HG03095 (cell line): ENCODE measurements at regions not wholly inside any gene's neighbourhood (a gene's known extent, or its start where the extent isn't known, plus 50 kb on each side); places are given as distances from the start of the nearest gene placed in this dataset.

Experiments
- ATAC-seq: cut with Tn5 transposase; IDR thresholded peaks from one replicate; pipeline ENCODE4 v1.9.1; 2021; ENCODE audit warnings: moderate library complexity; ENCODE audit not compliant: unreplicated experiment

- ATAC-seq = no peak
These were observed 183.9 kb upstream of the GHITM start for GRCh38 chr10:83955406-83955805.

- ATAC-seq = no peak
These were observed 182.0 kb upstream of the GHITM start for GRCh38 chr10:83957168-83957947.

GRCh38 chr10:83959328-83959727 is 180.0 kb upstream of the GHITM start:
- ATAC-seq = no peak

- no peak for ATAC-seq
These were observed 179.2 kb upstream of the GHITM start for GRCh38 chr10:83960125-83960524.

- ATAC-seq = no peak
These were observed 177.7 kb upstream of the GHITM start for GRCh38 chr10:83961620-83962019.

- no peak for ATAC-seq
These were observed 175.9 kb upstream of the GHITM start for GRCh38 chr10:83963446-83963845.

GRCh38 chr10:83965473-83965872 is 173.8 kb upstream of the GHITM start:
- ATAC-seq = no peak

- no peak for ATAC-seq
These were observed 171.3 kb upstream of the GHITM start for GRCh38 chr10:83968052-83968451.

- ATAC-seq = no peak
These were observed 160.5 kb upstream of the GHITM start for GRCh38 chr10:83978681-83979383.

GRCh38 chr10:83982812-83983211 is 156.5 kb upstream of the GHITM start:
- ATAC-seq = no peak

GRCh38 chr10:83983578-83984255 is 155.6 kb upstream of the GHITM start:
- no peak for ATAC-seq

GRCh38 chr10:83984256-83984640 is 155.1 kb upstream of the GHITM start:
- ATAC-seq = no peak

GRCh38 chr10:83986800-83987199 is 152.5 kb upstream of the GHITM start:
- ATAC-seq = no peak

- no peak for ATAC-seq
These were observed 152.1 kb upstream of the GHITM start for GRCh38 chr10:83987216-83987615.

- no peak for ATAC-seq
These were observed 150.9 kb upstream of the GHITM start for GRCh38 chr10:83988435-83988834.

- ATAC-seq = peak; percentile 95
These were observed 149.2 kb upstream of the GHITM start for GRCh38 chr10:83990126-83990525.

GRCh38 chr10:83991986-83992753 is 147.1 kb upstream of the GHITM start:
- ATAC-seq = no peak

- no peak for ATAC-seq
These were observed 145.0 kb upstream of the GHITM start for GRCh38 chr10:83994325-83994724.

GRCh38 chr10:83995738-83996331 is 143.5 kb upstream of the GHITM start:
- no peak for ATAC-seq

- no peak for ATAC-seq
These were observed 135.1 kb upstream of the GHITM start for GRCh38 chr10:84004221-84004620.

- ATAC-seq = no peak
These were observed 133.9 kb upstream of the GHITM start for GRCh38 chr10:84005403-84005802.
